ENCODE measurements at regions not wholly inside any gene's neighbourhood (a gene's known extent, or its start where the extent isn't known, plus 50 kb on each side); places are given as distances from the start of the nearest gene placed in this dataset.
"Not testable (repeated sequence)": the region's sequence is repeated elsewhere in the genome, so short reads cannot be mapped to it uniquely, and the experiment has no call there.

DNA sequence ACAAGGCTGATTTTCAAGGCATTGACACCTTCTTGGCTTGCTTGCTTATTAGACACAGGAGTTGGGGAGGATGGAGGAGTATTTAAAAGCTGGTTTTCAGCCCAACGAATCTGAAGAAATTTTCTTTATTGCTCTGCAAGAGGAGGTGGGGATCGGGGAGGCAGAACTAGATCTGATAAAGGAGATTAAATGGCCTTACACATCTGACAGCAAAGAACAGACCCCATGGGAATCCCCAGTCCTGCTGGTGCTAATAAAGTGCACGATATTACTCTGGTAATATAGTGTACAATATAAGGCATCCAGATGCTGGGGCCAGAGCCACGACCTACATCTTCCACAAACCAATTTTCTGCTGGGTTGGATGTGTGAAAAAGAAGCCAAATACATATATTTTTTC, 323.0 kb downstream of the OMA1 start:
- intact Hi-C loops (cut with micrococcal nuclease; ENCODE audit: unreplicated experiment) = no loop called here
- BruUV-seq (replicated peaks) = no TSS peak
- ChIA-PET POLR2A (ENCODE audit: low non-redundant PET) (no interaction called here), CTCF (no interaction called here)
- Histone ChIP-seq H3K36me3 (ENCODE audit: insufficient read depth, low read length, poor library complexity, severe bottlenecking) (no peaks in the 10 kb centered on the region), H3K9me3 (ENCODE audit: low read depth, low read length, poor library complexity, severe bottlenecking) (no peaks in the 10 kb centered on the region), H3K27me3 (replicated peaks; ENCODE audit: insufficient read depth, low read depth, low read length, poor library complexity) (no peaks in the 10 kb centered on the region), H3K4me3 (ENCODE audit: low read depth, low read length, poor library complexity, severe bottlenecking) (no peak overlapping the region), H3K4me1 (ENCODE audit: insufficient read depth, low read length, poor library complexity, severe bottlenecking) (no peaks in the 10 kb centered on the region), H3K27ac (ENCODE audit: low read depth, low read length, poor library complexity, severe bottlenecking) (no peak overlapping the region)
- DNase-seq (ENCODE audit: low spot score) = no peak
- TF ChIP-seq EZH2 (IDR thresholded peaks at IDR 0.05; ENCODE audit: borderline replicate concordance, low read depth, low read length, poor library complexity, severe bottlenecking) = no peak
- TF ChIP-seq, protein P1, sequence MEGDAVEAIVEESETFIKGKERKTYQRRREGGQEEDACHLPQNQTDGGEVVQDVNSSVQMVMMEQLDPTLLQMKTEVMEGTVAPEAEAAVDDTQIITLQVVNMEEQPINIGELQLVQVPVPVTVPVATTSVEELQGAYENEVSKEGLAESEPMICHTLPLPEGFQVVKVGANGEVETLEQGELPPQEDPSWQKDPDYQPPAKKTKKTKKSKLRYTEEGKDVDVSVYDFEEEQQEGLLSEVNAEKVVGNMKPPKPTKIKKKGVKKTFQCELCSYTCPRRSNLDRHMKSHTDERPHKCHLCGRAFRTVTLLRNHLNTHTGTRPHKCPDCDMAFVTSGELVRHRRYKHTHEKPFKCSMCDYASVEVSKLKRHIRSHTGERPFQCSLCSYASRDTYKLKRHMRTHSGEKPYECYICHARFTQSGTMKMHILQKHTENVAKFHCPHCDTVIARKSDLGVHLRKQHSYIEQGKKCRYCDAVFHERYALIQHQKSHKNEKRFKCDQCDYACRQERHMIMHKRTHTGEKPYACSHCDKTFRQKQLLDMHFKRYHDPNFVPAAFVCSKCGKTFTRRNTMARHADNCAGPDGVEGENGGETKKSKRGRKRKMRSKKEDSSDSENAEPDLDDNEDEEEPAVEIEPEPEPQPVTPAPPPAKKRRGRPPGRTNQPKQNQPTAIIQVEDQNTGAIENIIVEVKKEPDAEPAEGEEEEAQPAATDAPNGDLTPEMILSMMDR (conservative IDR thresholded peaks at IDR 0.05; ENCODE audit: low read depth, low read length) = no peak

DNA sequence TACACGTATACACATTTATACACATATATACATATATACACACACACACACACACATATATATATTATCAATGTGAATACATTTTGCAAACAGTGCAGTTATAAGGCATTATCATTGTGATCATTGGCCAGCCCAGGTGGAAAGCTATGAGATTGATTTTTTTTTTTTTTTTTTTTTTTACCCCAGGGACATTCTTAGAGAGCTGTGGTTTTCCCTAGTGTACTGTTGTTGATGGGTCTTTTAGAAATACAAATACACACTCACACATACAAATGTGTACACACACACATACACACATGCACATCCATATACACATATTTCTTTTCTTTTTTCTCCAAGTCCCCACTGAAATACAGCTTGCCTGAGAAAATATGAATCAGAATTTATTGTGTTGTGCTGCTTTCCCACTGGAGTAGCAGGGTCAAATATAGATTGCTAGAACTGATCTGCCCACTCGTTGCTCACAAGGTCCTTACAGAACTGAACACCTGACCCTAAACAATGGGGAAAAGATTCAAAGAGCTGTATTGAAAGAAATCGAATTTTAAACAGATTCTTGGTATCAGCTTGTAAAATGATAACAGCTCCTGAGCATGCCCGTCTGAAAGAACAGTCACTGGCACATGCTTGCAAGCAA, 325.6 kb downstream of the OMA1 start:
- no peak for DNase-seq (ENCODE audit: low spot score)
- no peak overlapping the region for H3K4me3 ChIP-seq (ENCODE audit: low read depth, low read length, poor library complexity, severe bottlenecking)
- ChIA-PET CTCF (interaction anchor here (0.6 kb wide), 1 partner anchor 63 kb away, joined by 4 read pairs; no protein-coding TSS in a partner anchor), POLR2A (ENCODE audit: low non-redundant PET) (interaction anchor here (0.6 kb wide), 2 partner anchors 11 to 1305 kb away, joined by 3 to 8 read pairs; no protein-coding TSS in a partner anchor)
- H3K36me3 ChIP-seq (ENCODE audit: insufficient read depth, low read length, poor library complexity, severe bottlenecking) = no peaks in the 10 kb centered on the region
- intact Hi-C loops (cut with micrococcal nuclease; ENCODE audit: unreplicated experiment) = no loop called here
- no peak for TF ChIP-seq EZH2 (IDR thresholded peaks at IDR 0.05; ENCODE audit: borderline replicate concordance, low read depth, low read length, poor library complexity, severe bottlenecking)
- TF ChIP-seq, protein P1 (conservative IDR thresholded peaks at IDR 0.05; ENCODE audit: low read depth, low read length) = no peak
- H3K27me3 ChIP-seq (replicated peaks; ENCODE audit: insufficient read depth, low read depth, low read length, poor library complexity) = no peaks in the 10 kb centered on the region
- H3K27ac ChIP-seq (ENCODE audit: low read depth, low read length, poor library complexity, severe bottlenecking) = no peak overlapping the region
- H3K9me3 ChIP-seq (ENCODE audit: low read depth, low read length, poor library complexity, severe bottlenecking) = no peaks in the 10 kb centered on the region
- H3K4me1 ChIP-seq (ENCODE audit: insufficient read depth, low read length, poor library complexity, severe bottlenecking) = no peaks in the 10 kb centered on the region
- BruUV-seq (replicated peaks) = no TSS peak

GRCh38 chr1:58216169-58216568, 330.4 kb downstream of the OMA1 start:
- CTCF ChIA-PET; intact Hi-C loops (cut with micrococcal nuclease; ENCODE audit: unreplicated experiment); H3K27ac ChIP-seq (ENCODE audit: low read depth, low read length, poor library complexity, severe bottlenecking); H3K9me3 ChIP-seq (ENCODE audit: low read depth, low read length, poor library complexity, severe bottlenecking); H3K4me3 ChIP-seq (ENCODE audit: low read depth, low read length, poor library complexity, severe bottlenecking); H3K27me3 ChIP-seq (replicated peaks; ENCODE audit: insufficient read depth, low read depth, low read length, poor library complexity); POLR2A ChIA-PET (ENCODE audit: low non-redundant PET); H3K36me3 ChIP-seq (ENCODE audit: insufficient read depth, low read length, poor library complexity, severe bottlenecking); DNase-seq (ENCODE audit: low spot score); H3K4me1 ChIP-seq (ENCODE audit: insufficient read depth, low read length, poor library complexity, severe bottlenecking); BruUV-seq (replicated peaks): not testable (repeated sequence)

GRCh38 chr1:58214674-58215073, 331.9 kb downstream of the OMA1 start:
- no peak overlapping the region for H3K4me3 ChIP-seq (ENCODE audit: low read depth, low read length, poor library complexity, severe bottlenecking)
- no peaks in the 10 kb centered on the region for H3K36me3 ChIP-seq (ENCODE audit: insufficient read depth, low read length, poor library complexity, severe bottlenecking)
- H3K4me1 ChIP-seq (ENCODE audit: insufficient read depth, low read length, poor library complexity, severe bottlenecking) = no peaks in the 10 kb centered on the region
- ChIA-PET CTCF (no interaction called here), POLR2A (ENCODE audit: low non-redundant PET) (no interaction called here)
- DNase-seq (ENCODE audit: low spot score) = no peak
- H3K27me3 ChIP-seq (replicated peaks; ENCODE audit: insufficient read depth, low read depth, low read length, poor library complexity) = no peaks in the 10 kb centered on the region
- intact Hi-C loops (cut with micrococcal nuclease; ENCODE audit: unreplicated experiment) = no loop called here
- BruUV-seq (replicated peaks) = no TSS peak
- H3K27ac ChIP-seq (ENCODE audit: low read depth, low read length, poor library complexity, severe bottlenecking) = no peak overlapping the region
- no peaks in the 10 kb centered on the region for H3K9me3 ChIP-seq (ENCODE audit: low read depth, low read length, poor library complexity, severe bottlenecking)
- TF ChIP-seq, protein P1 (conservative IDR thresholded peaks at IDR 0.05; ENCODE audit: low read depth, low read length) = no peak
- no peak for TF ChIP-seq EZH2 (IDR thresholded peaks at IDR 0.05; ENCODE audit: borderline replicate concordance, low read depth, low read length, poor library complexity, severe bottlenecking)
